ENCODE measurements at regions not wholly inside any gene's neighbourhood (a gene's known extent, or its start where the extent isn't known, plus 50 kb on each side); places are given as distances from the start of the nearest gene placed in this dataset.

DNA sequence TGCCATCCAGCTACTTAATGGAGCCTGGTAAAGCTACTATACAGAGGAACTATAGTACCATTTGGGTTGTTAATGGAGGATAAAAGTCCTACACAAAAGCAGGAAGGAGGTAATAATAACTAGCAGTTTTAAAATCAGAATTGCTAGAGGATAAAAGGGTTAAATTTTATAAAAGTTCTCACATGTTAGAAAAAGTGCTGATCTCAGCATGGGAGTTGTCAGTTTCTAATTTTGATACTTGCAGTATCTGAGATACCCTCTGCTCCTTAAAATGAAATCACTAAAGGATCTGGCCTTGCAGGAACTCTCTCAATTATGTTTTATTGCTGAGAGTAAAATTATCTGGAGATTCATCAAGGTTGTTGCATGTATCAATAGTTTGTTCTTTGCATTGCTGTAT lies 272.2 kb upstream of the GYPC start:
- H3K4me1 ChIP-seq (ENCODE audit: control insufficient read depth, insufficient read depth, low read length) = no peaks in the 10 kb centered on the region
- H2BK15ac ChIP-seq (ENCODE audit: low read depth, low read length) = no peak overlapping the region
- no peak overlapping the region for H3K18ac ChIP-seq (ENCODE audit: low read depth, low read length)
- ChIA-PET CTCF (no interaction called here), POLR2A (ENCODE audit: unreplicated experiment) (no interaction called here)
- H3K27me3 ChIP-seq (ENCODE audit: control insufficient read depth, insufficient read depth, low read length) = no peaks in the 10 kb centered on the region
- no peak overlapping the region for H2AFZ ChIP-seq (replicated peaks; ENCODE audit: low read length, poor library complexity)
- H3K4me2 ChIP-seq (ENCODE audit: low read depth, low read length) = no peak overlapping the region
- H3K9me3 ChIP-seq (ENCODE audit: control insufficient read depth, insufficient read depth, low read length) = peaks cover 7% of the 10 kb centered on the region
- DNase-seq (no peak), ATAC-seq (ENCODE audit: low read depth) (no peak)
- TF ChIP-seq MAFK (IDR thresholded peaks at IDR 0.05; ENCODE audit: low read depth, low read length) (peak; percentile 83), RCOR1 (IDR thresholded peaks at IDR 0.05; ENCODE audit: insufficient replicate concordance, low read length) (no peak)
- H3K79me1 ChIP-seq (ENCODE audit: low read depth in 1 of 2, low read length in 2 of 2) = no peaks in the 10 kb centered on the region
- H4K8ac ChIP-seq (ENCODE audit: low read depth in 2 of 2, low read length in 2 of 2) = no peak overlapping the region
- no peak overlapping the region for H3K4ac ChIP-seq (ENCODE audit: low read depth, low read length)
- H3K36me3 ChIP-seq (ENCODE audit: control insufficient read depth, insufficient read depth, low read length) = no peaks in the 10 kb centered on the region
- no peak overlapping the region for H3K27ac ChIP-seq (ENCODE audit: insufficient read depth, low read length)
- H3K14ac ChIP-seq (replicated peaks; ENCODE audit: low read depth, low read length) = no peak overlapping the region
- H3K4me3 ChIP-seq (ENCODE audit: insufficient read depth, low read depth, low read length) = no peak overlapping the region
- H2AK5ac ChIP-seq (ENCODE audit: low read depth, low read length) = no peak overlapping the region
- H4K5ac ChIP-seq (ENCODE audit: low read depth, low read length) = no peak overlapping the region
- H2AK9ac ChIP-seq (replicated peaks; ENCODE audit: low read depth, low read length, poor library complexity) = no peak overlapping the region
- H3K9me1 ChIP-seq (ENCODE audit: insufficient read depth, low read length) = no peaks in the 10 kb centered on the region
- no peak overlapping the region for H2BK5ac ChIP-seq (ENCODE audit: low read depth, low read length, poor library complexity, severe bottlenecking)
- no peak overlapping the region for H3K9ac ChIP-seq (ENCODE audit: low read depth, low read length)
- BruUV-seq (replicated peaks) = no TSS peak
- dilution Hi-C loops (cut with HindIII; ENCODE audit: low sequenced_read_pairs, unreplicated experiment) (no loop called here), intact Hi-C loops (cut with micrococcal nuclease) (no loop called here), in situ Hi-C loops (cut with MboI; ENCODE audit: low sequenced_read_pairs) (no loop called here)
- no peak overlapping the region for H3K23ac ChIP-seq (ENCODE audit: low read depth, low read length)
- H2BK120ac ChIP-seq (ENCODE audit: low read depth, low read length) = no peak overlapping the region
- no peak overlapping the region for H3K56ac ChIP-seq (ENCODE audit: extremely low read depth, insufficient read depth, low read length)
- H4K20me1 ChIP-seq (ENCODE audit: insufficient read depth, low read length) = no peaks in the 10 kb centered on the region
- no peak overlapping the region for H4K91ac ChIP-seq (ENCODE audit: insufficient read depth, low read depth, low read length)
- H2BK20ac ChIP-seq (ENCODE audit: low read depth, low read length) = no peak overlapping the region

Data from IMR-90 (cell line).